NCI-H187 treated with DMSO at 0.1 percent for 48 hours (cell line): ENCODE measurements at regions not wholly inside any gene's neighbourhood (a gene's known extent, or its start where the extent isn't known, plus 50 kb on each side); places are given as distances from the start of the nearest gene placed in this dataset.

Source experiments
- DNase-seq: peaks from one replicate; lab custom pipeline; 2025; lab: John Stamatoyannopoulos, UW

- no peak for DNase-seq
Measured at GRCh38 chr1:195415584-195415983, 1192.7 kb downstream of the KCNT2 start.

DNA sequence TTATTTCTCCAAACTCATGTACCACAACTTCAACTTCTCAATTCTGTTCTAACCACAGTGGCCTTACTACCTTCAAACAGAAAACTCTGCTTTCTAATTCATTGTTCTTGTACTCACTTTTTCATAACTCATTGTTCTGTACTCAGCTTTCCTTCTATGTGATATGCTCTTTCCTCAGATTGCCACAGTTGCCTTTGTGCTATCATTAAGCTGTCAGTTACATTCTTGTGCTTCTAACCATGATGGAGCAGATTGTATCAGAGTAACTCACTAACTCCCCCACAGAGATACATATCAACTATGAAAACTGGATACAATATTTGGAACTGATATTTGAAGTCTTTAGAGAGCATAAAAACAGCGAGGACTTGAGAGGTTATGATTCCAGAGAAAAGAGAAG, 1213.7 kb downstream of the KCNT2 start:
- no peak for DNase-seq

DNA sequence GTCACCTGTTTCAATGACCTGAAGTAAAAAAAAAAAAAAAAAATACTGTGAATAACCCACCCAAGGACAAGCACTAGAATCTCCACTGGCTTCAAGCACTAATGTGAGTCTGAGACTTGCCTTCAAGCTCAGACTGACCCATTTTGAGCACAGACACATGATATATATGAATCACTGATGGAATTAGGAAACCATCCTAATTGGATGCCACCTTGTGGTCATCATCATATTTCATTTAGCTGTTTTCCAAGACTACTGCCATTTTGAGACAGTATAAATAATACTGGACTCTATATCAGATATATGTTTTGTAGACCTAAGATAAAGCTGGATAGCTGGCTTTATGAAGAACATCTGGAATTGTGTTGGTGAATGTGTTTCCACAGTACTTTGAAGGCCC, 1232.0 kb downstream of the KCNT2 start:
- DNase-seq = no peak

DNA sequence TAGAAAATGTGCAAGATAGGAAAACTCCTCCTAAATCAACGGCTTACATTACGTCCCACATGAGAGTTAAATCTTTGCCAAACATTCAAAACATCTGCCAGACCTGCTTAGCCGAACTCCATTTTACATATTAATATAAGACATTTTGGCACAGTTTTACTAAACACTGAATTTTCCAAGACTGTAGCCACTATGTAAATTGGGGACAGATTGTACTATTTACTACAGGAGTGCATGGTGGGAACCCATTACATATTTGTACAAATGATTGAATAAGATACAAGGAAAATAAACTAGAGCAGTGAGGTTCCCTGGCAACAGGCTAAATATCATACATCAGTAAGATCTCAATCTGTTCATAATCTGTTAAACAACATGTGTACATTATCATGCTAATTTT, 1234.4 kb downstream of the KCNT2 start:
- no peak for DNase-seq

GRCh38 chr1:195345149-195345548, 1263.1 kb downstream of the KCNT2 start:
- no peak for DNase-seq

DNA sequence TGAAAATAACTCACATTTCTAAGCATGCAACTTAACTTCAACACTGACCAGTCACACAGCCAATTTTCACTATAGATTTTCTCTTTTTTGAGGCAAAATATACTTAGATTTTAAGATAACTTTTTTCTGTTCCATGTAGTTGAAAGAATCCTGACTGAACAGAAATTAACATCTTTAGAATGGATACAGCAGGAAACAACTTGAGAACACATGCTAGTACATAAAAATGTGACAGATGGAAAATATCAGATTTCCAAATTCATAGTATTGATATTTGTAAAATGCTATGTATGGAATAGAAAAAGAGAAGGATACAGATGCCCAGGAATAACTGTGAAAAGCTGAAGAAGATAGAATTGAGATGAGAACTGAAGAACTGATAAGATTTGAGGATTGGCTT, 1270.6 kb downstream of the KCNT2 start:
- no peak for DNase-seq

GRCh38 chr1:195336812-195337211, 1271.4 kb downstream of the KCNT2 start:
- no peak for DNase-seq

DNA sequence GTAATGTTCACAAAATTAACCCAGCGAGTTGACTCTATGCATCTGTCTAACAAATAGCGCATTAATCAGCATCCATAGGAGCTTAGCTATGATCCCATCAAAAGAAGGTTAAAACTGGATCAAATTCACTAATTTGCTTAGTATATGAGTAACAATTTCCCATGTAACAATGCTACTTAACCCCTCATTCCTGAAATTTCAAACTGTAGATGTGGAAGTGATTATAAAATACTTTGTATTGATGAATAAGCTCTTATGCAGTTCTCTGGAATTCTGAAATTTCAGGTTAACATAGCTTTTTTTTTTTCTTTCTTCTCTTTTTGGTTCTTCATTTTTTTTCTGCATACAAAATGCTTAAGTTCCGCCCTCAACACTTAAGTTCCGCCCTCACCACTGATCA, 1272.7 kb downstream of the KCNT2 start:
- DNase-seq = no peak

DNA sequence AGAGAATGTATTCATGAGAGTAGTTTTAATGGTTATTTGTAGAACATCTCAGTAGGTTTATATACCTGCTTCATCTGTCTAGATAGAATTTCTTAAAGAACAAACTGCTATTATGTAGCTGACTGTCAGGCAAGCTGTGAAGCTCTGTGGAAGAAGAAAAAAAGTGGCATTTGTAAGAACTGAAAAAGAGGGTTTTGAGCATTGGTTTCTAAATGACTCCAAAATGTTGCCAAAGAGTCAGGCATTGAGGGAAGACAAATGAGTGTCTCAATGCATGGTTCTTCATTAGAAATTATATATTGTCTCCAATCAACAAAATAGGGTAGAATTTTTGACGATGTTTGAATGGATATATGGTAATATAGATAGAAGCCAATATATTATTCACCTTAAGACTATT, 1276.1 kb downstream of the KCNT2 start:
- DNase-seq = no peak

DNA sequence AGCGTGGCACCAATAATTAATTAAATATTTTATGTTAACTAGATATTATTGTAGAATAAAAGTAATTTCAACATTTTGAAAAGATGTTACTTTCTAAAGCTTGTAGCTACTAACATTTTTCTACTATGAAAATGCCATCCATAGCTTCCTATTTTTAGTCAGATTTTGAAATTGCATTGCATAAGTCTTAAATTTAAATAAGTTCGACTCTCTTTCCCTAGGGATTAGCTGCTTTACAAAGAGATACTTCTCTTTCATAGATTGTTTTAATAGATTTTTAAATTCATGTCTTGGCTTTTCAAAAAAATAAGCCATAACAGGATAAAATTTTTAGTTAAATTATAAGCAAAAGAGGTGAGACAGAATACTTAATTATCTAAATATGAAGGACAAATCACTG, 1279.6 kb downstream of the KCNT2 start:
- no peak for DNase-seq

GRCh38 chr1:195328102-195328501, 1280.1 kb downstream of the KCNT2 start:
- no peak for DNase-seq

- no peak for DNase-seq
Measured at GRCh38 chr1:195327361-195327760, 1280.9 kb downstream of the KCNT2 start.

DNA sequence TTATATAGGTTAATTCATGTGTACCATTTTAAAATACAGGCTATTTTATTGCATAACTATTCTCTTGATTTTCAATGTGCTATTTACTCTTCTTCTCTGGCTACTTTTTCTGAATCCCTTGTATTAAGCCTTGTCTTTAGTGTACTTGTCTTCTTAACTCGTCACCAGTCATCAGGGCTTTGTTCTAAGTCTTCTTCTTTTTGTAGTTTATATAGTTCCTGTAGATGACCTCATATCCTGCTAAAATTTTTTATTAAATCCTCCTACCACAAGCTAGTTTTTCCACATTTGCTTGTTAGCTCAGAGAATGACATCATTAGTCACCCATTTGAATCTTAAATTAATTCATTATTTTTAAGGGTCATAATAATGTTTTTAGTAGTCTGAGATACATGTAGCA, 1281.9 kb downstream of the KCNT2 start:
- no peak for DNase-seq

DNA sequence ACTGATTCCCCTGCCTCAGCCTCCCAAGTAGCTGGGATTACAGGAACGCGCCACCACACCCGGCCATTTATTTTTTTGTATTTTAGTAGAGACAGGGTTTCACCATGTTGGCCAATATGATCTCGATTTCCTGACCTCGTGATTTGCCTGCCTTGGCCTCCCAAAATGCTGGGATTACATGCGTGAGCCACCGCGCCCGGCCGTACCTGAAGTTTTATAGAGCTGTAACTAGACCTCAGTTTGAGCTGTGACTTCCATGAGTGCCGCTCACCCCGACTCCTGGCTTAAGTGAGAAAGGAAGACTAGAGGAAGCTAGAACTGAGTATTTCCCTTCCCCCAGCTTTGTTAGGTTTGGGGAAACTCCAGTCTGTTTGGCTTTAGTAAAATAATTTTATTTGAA, 1283.1 kb downstream of the KCNT2 start:
- DNase-seq = no peak

GRCh38 chr1:195306281-195306680, 1302.0 kb downstream of the KCNT2 start:
- no peak for DNase-seq

DNA sequence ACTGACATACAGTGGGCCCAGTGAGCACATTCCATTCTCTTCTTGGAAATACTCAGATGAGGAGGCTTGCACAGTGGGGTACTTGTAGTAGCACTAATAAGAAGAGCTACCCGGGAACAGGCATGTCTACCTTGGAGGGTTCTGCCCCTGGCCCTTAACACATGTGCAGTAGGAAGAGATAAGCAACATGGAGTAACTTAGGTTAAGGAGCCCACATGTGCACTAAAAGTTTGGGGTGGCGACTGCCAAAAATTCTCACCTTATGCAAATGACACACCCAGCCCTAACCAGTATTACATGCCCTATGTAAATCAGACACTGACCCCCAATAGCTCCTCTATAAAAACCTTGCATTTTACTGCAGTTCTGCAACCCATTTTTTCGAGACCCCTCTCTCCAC, 1313.3 kb downstream of the KCNT2 start:
- no peak for DNase-seq

- DNase-seq = no peak
Measured at GRCh38 chr1:195278644-195279043, 1329.6 kb downstream of the KCNT2 start.

DNA sequence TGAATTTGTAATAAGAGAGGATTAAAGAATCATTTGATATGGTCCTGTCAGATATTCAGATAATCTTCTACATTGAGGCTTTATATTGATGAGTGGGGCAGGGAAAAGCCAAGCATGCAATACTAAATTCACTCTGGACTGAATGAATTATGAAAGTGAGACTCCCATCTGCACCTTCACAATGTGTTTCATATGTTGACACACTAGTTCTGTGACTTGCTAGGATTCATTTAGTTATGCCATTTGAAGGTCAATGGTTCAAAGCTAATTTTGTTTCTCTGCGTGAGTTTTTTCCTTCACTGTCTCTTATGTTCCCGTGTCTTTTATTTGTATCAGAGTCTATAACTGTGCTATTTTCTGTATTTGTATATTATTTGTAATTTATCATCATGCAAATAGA, 1332.5 kb downstream of the KCNT2 start:
- no peak for DNase-seq

- DNase-seq = no peak
Measured at GRCh38 chr1:195251900-195252299, 1356.3 kb downstream of the KCNT2 start.

GRCh38 chr1:195243492-195243891, 1364.7 kb downstream of the KCNT2 start:
- no peak for DNase-seq

- DNase-seq = no peak
Measured at GRCh38 chr1:195241066-195241465, 1367.2 kb downstream of the KCNT2 start.

DNA sequence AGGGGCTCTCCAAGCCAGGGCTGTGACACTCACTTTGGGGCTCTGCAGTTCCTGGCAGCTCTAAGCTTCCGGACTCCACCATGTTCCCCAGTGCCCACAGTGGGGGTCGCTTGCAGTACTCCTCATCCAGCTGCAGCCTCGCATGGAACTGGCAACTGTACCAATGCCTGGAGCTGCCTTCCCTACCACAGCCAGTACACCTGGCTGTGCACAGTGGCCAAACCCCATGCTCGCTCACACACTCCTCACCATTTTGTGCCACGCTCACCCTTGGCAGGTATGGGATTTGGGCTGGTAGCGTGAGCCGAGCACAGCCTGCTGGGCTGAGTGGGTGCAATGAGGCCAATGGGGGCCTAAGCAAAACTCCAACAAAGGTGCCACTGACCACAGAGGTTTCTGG, 1369.9 kb downstream of the KCNT2 start:
- DNase-seq = no peak

- DNase-seq = no peak
Measured at GRCh38 chr1:195236991-195237889, 1371.0 kb downstream of the KCNT2 start.
